ENCODE measurements at regions not wholly inside any gene's neighbourhood (a gene's known extent, or its start where the extent isn't known, plus 50 kb on each side); places are given as distances from the start of the nearest gene placed in this dataset.

DNA sequence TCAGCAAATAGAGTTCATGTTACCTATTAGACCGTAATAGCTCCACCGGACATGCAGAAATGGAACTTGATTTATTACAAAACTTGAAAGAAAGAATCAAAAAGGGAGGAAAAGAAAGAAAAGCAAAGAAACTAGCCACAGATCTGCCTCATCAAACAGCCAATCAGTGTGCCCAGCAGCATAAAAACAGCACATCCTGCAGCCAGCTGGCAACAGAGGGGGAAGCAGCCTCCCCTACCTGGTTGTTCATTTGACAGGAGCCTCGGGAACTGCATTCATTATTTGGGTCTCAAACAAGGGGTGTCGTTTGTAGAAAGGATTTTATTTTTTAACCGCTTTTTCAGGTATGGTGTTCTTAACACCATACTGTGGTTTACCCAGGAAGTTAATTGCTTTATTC is 181.5 kb upstream of the TOPAZ1 start:
- no peak for DNase-seq

DNA sequence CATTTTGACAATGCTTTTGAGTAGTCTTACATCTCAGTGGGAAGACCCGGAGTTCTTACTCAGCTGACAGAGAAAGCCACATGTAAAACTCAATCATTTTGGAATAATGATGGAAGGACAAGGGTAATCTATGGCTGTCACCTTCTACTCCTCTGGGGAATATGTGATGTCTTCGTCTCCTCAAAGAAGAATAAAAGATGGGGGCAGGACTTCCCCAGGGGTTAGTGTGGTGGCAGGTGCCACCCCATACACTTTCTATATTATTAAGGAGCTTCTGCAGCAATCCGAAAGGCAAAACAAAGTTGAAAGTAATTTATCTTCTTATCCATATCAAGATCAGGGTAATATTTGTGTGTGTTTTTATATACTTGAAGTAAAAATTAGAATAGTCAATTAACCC is 180.4 kb upstream of the TOPAZ1 start:
- DNase-seq, result no peak

DNA sequence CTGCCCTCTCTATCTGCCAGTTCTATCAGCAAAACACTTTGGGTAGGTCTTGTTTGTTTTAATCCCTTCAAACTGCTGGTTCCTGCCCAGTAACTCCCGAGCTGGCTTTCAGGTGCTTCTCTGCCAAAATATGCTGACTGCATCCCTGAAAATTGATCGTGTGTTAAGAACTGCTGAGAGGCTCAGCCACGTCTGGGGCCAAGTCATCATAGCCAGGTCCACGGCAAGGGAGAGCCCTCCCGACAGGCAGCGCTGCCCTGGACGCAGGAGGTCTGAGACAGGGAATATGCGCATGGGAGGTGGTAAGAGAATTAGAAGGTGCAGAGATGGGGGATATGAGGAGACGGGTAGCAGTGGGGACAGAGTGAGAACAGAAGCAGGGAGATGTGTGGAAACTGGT is 179.7 kb upstream of the TOPAZ1 start:
- no peak for DNase-seq

DNA sequence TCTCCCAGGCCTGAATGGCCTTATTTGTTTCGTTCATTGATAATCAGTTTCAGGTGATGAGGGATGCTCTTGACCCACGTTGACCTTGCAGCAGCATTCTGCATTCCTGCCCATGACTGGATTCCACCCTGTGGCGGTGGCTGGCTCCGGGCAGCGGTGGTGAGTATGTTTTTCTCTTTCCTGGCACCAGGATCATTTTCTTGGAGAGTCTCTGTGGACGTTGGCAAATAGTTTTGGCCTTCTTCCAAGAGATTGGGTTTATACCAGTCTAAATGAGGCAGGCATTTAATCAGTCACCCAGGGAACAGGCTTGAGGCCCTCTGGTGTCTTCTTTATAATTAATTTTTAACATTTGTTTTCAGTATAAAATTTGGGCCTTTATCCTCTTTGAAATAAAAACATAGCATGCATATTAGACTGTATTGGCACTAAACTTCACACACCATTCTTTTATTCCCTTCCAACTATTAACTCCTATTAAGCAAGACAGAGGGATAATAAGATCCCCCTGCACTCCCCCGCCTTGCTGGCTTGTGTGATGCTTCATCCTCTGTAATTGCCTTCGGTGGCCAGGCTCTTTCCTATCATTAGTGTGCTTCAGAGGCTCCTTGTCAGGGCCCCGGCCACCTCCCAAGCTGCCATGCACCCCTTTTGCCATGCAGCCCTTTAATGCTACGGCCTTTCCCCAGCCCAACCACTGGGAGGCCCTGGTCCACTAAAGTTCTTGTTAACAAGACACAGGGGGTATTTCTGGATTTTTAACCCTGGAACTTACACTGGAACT is 176.2 kb upstream of the TOPAZ1 start:
- no peak for DNase-seq

DNA sequence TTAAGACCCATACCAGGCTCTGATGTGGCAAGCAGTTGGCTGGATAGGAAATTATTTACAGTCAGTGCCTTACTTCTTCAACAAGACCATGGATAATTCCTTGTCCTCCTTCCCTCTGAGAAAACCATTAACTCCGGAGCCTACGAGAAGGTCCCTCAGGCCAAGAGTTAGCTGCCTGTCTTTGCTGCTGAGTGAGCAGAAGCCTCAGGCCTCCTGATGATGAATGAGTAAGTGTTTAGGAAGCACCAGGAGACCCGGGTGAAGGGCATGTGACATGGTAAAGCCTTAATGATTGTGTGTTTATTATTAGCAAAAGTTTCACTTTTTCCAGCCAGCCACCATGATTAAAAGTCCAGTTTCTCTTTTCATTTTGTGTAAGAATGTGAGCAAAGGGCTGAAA is 174.9 kb upstream of the TOPAZ1 start:
- no peak for DNase-seq

DNA sequence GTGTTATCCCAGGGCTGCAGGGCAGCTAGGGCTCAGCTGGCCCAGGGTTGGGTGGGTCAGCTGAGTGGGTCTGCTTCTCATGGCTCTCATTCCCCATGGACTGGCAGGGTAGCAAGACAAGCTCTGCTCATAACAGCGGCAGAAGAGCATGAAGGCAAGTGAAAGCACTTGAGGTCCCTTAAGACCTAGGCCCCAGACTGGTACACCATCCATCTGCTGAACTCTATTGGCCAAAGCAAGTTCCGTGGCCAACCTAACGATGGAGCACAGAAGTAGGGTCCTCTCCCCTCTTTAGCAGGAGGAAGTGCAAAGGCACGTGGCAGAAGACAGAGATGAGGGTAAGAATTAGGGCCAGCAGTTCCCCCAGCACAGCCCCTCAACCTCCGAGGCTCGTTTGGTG is 174.3 kb upstream of the TOPAZ1 start:
- no peak for DNase-seq

DNA sequence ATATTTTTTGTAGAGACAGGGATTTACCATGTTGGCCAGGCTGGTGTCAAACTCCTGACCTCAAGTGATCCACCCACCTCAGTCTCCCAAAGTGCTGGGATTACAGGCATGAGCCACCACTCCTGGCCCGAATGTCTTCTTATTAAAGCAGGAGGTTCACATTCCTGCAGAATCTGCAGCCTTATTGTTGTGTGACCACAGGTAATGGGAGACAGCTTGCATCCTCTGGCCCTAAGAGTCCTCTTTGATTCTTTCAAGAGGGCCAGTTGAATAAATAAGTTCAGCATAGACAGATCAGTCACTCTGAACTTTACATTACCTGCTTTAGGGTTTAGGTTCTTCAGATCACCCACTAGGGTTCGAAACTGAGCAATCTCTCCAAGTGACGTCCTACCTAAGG is 172.9 kb upstream of the TOPAZ1 start:
- DNase-seq, result no peak

DNA sequence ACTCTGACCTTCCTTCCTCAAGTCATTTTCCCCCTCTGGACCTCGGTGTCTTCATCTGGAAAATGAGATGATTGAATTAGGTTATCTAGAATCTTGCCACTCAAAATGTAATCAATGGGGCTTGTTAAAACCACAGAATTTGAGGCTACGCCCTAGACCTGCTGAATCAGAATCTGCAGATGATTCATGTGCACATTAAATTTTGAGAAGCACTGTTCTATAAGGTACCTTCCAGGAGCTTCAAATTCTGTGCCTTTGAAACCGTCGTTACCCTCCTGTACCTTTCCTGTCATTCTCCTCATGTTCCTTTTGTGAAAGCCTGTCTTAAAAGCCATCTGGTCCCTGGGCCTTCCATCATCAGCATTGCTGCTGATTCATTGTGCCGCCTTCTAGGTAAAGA is 172.4 kb upstream of the TOPAZ1 start:
- no peak for DNase-seq

DNA sequence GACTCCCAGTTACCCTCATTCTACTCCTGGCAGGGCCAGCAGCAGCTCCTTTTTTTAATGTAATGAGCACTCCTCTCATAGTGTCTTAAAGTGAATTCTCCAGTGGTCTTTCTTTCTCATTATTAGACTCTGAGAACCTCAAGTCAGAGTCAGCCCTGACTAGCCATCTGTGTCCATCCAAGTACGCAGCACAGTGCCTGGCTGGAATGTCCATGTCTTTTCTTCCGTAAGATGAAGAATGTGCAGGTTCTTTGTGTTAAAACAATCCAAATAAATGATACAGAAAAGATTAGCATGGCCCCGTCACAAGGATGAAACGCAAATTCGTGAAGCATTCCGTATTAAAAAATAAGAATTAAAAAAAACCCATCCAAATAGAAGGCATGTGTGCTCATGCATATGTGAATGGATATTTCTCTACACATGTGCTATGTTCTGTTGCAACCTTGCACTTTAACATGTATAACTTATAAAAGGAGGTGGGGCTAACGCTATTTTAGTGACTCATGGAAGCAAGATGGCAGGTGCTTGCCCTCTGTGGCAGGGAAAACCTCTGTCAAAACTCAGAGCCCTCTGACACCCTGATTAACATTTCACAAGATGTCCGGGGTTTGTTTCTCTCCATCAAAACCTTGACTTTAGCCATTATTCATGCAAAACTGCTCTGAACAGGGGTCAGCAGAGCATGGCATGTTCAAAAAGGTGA is 170.7 kb upstream of the TOPAZ1 start:
- no peak for DNase-seq

DNA sequence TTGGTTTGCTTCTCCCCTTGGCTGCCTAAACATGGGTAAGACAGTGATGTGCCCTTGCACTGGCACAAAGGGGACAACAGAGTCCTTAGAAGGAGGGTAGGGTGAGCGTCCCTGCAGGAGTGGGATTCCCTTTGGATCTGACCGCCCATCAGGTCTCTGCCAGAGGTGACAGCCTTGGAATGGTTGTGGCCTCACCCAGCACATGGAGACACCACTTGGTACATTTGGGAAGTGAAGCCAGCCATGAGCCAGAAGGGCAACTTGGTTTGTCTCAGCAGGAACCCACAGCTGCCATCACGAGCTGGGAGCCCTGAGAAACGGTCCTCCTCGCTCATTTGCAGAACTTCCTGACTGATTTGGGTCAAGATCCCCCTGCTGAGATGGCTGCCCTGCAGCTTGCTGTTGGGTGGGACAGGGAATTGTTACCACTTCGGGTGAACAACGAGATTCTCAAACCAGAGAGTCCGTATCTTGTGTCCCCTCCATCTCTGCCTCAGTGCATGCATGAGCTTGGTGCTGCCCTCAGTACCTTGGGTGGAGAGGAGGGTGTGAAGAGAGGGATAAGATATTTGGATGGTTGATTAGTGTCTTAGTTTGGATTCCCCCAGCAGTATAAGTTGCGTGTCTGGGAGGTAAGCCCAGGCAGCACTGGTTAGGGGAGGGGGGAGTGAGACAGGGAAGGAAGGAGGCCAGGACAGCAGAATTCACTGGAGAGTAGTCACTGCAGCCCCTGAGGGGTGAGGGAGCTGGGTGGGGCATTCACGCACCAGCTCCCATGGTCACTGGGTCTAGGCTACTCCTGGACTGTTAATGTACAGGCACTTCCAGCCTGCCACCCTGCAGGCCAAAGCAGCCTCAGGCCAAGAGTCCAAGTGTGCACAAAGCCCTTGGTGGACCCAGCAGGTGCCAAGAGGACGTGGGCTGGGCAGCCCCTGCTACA is 168.8 kb upstream of the TOPAZ1 start:
- no peak for DNase-seq

DNA sequence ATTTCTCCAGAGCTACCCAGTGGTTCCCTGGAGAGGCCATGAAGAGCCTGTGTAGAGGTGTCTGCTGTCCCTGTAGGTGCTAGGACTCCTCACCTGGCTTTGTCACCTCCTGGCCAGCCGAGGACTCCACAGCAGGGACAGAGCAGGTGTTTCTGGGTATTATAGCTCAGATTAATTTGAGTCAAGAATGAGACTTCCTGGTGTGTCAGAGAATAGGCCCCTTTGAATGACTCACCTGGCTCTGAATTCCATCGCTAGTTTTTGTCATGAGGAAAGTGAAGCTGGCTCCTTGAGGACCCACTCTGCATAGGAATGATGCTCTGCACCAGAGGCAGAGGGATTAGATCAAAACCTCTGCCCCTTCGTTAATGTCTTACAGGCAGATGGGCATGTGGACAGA is 167.5 kb upstream of the TOPAZ1 start:
- no peak for DNase-seq

DNA sequence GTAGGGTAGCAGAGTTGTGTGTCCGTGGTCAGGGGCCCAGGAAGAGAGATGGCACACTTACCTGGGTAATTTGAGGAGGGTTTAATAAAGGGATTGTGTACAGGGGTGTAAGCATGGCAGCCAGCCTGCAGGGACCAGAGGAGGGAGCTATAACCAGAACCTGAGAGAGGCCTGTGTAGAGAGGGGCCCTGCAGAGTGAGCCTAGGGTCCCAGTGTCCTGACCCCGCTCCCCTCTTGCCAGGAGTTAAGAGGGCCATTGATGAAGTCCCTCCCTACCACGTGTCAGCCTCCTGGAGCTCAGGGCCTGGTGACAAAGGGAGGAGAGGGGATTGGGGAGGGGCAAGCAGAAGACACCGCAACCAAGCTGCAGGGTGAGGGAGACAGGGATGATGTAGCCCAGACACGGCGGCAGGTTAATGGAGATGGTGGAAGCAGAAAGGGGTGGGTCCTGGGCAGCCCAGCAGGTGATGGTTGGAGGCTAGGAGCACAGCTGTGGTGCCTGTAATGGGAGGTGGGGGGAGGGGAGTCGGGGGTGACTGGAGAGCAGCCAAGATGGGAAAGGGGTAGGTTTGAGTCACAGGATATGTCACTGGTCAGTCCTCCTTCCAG is 165.4 kb upstream of the TOPAZ1 start:
- no peak for DNase-seq

DNA sequence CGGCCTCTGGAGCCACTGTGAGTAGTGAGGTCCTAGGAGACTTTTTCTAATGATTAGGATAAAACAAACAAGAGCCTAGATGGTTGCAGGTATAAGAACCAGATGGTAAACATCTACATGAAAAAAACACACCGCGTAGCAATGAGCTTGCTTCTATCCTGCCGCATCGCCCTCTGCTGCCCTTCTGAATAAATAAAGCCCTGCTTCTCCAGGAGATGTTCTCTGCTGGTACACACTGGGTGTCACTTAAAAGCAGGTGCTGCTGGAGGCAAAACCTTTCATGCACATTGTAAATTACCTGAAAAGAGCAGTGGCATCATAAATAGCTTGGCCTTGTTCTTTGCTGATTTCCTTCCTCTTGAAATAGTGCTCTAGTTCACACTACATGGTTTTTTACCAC is 164.4 kb upstream of the TOPAZ1 start:
- DNase-seq, result no peak

DNA sequence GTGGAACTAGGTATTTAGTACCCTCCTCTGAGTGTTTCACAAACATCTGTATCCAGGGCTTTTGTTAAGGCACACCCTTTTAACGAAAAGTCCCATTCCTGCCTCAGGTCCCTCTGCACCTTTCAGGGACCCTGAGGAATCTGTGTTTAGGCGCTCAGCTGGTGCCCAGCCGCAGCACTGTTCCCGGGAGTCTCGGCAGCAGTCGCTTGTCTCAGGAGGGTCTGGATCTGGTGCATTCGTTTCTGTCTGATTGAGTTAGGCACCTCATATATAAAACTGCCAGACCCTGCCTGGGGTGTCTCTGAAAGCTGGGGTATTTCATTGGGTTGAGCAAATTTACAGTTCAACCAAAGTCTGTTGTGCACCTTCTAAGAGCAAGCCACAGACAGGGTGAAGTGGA is 162.8 kb upstream of the TOPAZ1 start:
- DNase-seq, result no peak

DNA sequence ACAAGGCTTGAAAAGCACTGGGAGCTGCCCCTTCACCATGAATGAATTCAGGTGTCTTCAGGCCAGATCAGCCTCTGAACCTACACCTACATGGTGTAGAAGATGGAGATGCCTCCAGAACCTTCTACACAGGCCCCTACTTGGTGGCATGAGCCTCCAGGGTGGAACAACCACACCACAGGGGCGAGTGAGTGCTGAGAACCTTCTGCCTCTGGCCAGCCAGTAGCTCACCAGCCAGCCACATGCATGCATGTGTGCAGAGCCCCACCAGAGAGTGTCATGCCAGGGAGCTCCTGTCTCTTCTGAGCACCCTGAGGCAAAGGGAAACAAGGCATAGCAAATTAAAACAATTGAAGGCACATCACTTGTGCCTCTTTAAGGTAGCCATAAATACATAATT is 161.8 kb upstream of the TOPAZ1 start:
- no peak for DNase-seq

DNA sequence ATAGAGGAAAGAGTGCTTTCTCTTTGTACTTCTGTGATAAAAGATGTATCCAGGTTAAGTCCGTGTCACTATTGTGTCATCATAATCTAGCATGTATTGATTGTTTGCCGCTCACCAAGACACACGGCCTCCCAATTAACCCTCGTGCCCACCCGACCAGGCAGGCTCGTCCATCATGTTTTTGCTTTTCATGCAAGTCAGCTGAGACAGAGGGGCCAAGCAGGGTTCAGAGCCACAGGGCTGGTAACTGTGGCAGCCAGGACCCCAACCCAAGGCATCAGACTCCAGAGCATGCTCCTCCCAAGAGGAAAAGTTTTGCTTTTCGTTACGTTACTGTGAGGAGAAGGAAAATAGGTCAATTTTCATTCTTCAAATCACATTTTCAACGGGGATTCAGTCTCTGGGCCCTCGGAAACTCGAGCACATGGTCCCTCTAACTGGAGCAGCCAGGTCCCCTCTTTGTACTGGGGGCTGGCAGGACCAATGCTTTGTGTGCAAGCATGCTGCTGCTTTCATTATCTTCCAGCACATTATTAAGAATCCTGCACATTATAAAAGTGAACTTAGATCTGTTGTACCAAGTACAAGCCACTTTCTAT is 161.1 kb upstream of the TOPAZ1 start:
- DNase-seq, result no peak

DNA sequence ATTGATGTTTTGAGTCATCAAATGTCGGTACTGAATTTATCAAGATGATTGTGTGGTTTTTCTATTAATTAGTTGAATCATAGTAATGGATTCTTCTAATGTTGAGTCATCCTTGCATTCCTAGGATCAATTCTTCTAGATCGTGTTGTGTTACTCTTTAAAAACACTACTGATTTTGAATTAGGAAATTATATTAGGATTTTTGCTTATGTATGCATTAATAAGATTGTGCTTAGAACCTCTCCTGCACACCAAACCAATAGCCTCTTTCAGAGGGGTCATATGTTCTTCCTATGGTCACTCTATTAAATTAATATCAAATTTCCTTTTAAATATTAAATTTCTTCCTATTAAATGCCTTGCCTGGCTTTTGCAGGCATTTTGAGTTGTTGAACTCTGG is 151.7 kb upstream of the TOPAZ1 start:
- no peak for DNase-seq

DNA sequence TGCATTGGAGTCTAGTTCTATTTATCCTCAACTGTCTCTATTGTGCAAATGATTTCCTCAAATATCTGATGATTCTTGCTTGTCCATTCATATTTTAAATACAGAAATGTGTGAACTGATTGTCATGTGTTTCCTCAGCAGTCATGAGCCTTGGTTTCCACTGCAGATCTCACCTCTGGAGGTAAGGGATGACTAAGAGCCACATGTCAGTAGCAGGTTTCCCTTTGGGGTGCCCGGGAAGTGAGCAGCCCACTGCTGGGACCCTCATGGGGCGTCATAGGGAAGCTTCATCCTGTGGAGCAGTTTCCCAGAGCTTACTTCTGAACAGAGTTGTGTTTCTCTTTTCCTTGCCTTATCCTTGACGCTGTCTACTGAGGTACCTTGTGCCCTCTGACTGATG is 149.2 kb upstream of the TOPAZ1 start:
- no peak for DNase-seq

DNA sequence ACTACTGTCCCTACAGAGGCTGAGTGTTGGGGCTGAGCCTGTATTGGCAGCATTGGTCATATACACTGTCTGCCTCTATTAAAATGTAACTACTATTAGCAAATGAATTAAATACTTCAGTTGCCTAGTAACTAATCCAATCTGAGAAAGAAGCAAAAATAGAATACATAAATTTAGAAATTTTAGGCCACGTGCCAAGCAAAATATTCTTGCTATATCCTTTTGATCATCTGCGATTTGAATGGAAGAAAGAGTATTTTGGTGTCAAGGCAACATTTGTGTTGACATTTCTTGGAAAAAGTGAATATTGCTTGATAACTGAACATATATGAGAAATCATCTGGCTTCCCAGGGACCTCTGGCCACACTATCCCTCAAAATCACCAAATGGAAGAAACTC is 148.2 kb upstream of the TOPAZ1 start:
- no peak for DNase-seq

DNA sequence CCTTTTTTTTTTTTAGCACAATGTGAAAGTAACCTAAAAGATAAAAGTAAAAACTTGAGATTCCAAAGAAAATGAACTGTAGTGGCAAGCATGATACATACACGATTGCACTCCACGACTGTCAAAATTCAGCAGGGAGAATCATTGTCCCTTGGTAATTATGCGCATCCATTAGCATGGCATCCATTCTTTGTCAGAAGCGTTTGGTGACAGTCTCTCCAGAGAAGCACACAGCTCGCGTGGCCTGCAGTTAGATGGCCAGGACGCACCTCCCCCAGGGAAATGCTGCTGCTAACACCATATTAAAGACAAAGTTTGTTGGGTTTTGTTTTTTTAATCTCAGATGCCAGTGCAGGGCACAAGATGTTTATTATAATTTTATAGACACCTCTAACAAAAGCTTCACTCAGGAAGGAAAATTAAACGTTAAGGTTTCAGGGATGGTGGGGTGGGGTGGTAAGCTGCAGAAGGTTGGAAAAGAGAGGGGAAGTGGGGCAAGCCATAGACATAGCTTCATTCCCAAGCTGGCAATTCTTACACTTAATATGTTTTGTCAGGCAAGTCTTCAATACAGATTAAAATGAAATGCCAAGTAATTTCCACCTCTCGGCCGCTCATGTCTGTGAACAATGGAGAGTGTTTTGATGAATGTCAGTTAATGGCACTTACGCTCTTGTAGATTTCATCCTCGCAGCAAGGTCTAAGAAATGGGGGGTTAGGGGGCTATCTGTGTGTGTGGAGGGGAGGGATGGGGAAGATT is 142.8 kb upstream of the TOPAZ1 start:
- DNase-seq, result no peak

DNA sequence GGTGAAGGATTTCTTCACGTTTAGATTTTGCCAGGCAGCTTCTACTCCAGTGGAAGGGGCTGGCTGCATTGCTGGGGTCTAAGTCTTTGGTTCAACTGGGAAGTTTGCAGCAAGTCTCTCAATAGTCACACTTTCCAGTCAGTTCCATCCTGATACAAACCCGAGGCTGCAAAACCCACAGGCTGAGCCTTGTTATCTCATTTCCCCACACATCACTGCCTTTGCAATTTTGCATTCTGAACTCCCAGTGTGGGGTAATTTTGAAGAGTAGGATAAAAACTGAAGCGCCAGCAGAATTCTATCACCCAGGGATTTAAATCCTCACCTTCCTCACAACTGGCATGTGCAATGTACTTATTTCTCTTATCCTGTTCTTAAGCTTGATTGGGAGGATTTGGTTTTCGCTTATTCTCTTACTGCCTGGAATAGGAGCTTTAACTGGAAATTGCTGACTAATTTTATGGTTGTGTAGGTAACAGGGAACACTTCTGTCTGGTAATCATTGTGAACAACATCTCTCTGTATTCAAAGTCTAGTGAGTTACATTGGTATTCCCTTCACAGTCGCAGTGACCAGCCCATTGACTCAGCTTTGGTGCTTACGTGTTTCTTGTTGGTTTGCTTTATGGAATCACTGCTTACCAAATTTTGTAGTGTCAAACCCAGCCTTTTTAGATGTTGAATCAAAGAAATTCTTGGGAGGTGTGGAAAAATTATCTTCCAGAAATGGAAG is 142.0 kb upstream of the TOPAZ1 start:
- DNase-seq, result no peak

Measured in right forelimb (tissue), 1 donor.